ENCODE measurements at regions not wholly inside any gene's neighbourhood (a gene's known extent, or its start where the extent isn't known, plus 50 kb on each side); places are given as distances from the start of the nearest gene placed in this dataset.

DNA sequence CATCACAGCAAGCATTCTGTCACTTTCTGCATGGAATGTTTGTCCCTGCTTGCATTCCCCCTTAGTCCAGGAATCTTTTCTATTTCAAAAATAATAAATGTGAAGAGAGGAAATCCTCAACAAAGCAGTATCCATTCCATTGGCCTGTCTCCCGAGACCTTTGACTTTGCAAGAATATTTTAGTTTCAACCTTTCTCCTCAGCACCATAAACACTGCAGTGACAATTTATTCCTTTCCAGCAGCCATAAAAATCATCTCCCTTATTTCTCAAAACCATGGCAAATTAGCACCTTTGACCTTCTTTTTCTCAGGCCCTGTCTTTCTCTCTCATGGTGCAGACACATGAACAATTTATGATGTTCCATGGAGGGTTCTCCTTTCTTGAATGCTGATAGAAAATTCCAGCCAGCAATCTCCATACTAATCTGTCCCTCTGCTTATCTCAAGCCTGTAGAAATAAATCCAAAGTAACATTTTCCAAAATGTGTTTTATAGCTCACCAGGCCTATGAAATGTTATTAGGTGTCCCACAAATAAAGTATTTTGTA lies 352.1 kb upstream of the CCL2 start:
- no peak overlapping the region for H3K27ac ChIP-seq
- TF ChIP-seq, protein P1, sequence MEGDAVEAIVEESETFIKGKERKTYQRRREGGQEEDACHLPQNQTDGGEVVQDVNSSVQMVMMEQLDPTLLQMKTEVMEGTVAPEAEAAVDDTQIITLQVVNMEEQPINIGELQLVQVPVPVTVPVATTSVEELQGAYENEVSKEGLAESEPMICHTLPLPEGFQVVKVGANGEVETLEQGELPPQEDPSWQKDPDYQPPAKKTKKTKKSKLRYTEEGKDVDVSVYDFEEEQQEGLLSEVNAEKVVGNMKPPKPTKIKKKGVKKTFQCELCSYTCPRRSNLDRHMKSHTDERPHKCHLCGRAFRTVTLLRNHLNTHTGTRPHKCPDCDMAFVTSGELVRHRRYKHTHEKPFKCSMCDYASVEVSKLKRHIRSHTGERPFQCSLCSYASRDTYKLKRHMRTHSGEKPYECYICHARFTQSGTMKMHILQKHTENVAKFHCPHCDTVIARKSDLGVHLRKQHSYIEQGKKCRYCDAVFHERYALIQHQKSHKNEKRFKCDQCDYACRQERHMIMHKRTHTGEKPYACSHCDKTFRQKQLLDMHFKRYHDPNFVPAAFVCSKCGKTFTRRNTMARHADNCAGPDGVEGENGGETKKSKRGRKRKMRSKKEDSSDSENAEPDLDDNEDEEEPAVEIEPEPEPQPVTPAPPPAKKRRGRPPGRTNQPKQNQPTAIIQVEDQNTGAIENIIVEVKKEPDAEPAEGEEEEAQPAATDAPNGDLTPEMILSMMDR (conservative IDR thresholded peaks at IDR 0.05), result no peak
- TF ChIP-seq ZFX (IDR thresholded peaks at IDR 0.05), result no peak

DNA sequence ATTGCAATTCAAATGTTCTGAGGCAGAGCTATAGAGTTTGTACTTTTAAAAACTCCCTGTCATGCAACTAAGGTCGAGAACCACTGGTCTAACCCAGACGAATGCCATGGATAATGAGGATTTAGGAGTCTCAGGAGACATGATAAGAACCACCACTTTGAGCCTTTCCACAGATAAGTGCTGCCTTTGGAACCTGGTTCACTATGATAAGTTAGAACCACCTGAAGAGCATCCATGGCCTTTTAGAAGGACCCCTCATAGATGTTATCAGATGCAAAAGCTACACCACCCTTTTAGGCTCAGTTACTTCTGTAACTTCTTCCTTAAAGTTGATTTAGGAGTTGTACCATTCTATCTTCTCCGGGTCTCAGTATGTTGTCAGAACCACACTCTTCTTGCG lies 350.6 kb upstream of the CCL2 start:
- no peak for TF ChIP-seq ZFX (IDR thresholded peaks at IDR 0.05)
- TF ChIP-seq, protein P1 (conservative IDR thresholded peaks at IDR 0.05), result no peak
- H3K27ac ChIP-seq, result no peak overlapping the region

DNA sequence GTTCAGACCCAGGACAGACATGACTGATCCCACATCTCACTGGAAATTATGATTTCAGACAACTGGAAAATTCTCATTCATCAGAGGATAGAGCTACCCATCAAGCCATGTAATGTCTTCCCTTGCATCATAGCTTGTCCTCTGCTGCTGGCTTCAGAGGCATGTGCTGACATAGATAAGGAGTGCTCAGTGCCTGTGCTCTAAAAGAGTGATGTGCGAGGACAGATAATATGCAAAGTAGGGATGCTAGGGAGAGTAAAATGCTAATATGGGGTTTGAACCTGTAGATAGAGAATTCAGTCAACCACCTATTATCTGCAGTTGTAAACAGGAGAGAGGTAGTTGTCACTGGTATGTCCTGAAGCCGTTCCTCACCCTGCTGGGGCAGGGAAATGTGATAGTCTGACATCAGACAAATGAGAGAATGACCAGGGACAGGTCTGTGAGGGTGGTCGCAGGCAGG lies 349.7 kb upstream of the CCL2 start:
- TF ChIP-seq ZFX (IDR thresholded peaks at IDR 0.05), result no peak
- TF ChIP-seq, protein P1 (conservative IDR thresholded peaks at IDR 0.05), result no peak
- no peak overlapping the region for H3K27ac ChIP-seq

DNA sequence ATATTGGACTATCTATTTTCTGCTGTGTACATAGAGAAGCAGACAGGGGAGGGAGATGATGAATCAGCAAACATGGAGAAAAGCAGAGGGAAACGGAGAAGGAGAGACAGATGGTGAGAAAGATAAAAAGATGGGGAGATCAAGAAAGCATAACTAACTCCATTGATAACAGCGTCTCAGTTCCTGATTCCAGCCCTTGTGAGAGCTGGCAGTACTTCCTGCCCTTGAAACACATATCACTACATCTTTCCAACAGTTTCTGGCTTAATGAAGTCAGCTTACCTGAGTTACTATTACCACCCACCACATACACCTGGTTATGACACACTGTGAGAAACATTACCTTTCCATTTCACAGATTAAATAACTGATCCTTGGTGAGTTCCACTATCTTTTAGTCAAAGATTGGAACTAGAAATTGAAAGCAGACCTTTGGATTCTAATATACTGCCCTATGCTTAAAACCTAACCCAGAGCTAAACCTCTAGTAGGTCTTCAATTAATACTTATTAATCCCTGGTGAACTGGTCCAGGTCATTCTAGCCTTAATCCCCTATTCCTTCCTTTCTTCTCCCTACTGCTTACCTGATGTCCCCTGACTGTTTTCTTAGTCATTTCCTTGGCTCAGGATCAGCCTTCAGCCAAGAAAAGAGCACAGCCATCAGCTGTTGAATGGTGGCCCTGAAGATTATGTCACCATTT lies 346.6 kb upstream of the CCL2 start:
- TF ChIP-seq, protein P1 (conservative IDR thresholded peaks at IDR 0.05), result no peak
- no peak for TF ChIP-seq ZFX (IDR thresholded peaks at IDR 0.05)
- no peak overlapping the region for H3K27ac ChIP-seq

DNA sequence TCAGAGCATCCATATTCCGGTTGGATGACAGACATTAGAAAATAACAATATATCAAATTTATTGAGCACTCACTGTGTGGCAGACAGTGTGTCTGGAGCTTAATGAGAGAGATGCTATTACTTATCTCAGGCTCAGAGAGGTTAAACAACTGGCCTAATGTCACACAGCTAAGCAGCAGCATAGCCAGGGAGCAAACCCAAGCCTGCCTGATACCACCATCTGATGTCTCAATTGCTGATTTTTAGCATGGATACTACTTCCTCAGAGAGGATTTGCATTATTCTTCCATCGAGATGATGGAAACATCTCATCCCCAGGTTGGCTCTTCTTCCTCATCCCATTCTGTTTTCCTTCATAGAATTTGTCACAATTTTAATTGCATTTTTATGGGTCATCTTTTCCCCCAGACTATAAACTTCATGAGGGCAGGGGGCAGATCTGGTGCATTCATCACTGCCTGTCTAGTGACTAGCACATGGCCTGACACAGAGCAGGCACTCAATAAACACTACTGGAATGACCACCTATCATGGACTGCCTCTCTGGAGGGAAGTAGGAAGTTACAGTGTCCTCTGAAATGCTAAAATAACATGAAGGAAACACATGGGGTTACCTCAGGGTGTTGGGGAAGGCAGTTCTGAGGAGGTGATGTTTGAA lies 344.8 kb upstream of the CCL2 start:
- no peak overlapping the region for H3K27ac ChIP-seq
- TF ChIP-seq, protein P1 (conservative IDR thresholded peaks at IDR 0.05), result no peak
- no peak for TF ChIP-seq ZFX (IDR thresholded peaks at IDR 0.05)

DNA sequence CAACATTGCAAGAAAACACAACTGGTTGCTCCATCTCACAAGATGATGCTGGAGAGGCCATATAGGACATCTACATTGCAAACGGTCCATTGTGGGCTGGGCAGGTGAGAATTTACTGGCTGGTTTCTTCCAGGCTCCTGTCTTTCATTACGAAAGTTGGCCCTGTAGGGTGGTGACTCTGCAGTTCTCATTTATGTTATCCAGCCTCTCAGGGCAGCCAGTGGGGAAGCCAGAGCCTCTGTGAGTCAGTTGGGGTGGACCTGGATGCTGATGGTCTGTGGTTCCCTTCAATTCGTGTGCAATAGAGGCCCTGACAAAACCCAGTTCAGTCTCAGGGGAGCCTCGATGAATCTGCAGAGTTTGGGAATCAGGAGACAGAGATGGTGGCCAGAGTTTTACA lies 341.0 kb upstream of the CCL2 start:
- no peak for TF ChIP-seq ZFX (IDR thresholded peaks at IDR 0.05)
- TF ChIP-seq, protein P1 (conservative IDR thresholded peaks at IDR 0.05), result no peak
- no peak overlapping the region for H3K27ac ChIP-seq

DNA sequence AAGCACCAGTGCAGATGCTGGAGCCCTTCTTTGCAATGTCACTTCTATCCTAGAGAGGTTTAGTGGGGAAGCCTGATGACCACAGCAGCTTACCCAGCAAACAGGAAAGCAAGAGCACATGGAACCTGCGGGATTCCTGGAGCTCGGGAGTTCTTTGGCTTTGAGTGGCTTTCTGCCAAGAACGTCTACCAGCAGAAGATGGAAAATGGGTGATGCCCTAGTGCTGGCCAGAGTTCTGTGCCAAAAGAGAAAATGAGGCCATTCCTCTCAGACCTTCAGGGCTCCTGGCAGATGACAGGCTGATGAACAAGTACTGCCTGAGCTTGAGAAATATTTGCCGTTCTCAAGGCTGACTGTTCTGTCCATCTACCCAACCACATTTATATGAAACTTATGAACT lies 332.1 kb upstream of the CCL2 start:
- TF ChIP-seq, protein P1 (conservative IDR thresholded peaks at IDR 0.05), result no peak
- TF ChIP-seq ZFX (IDR thresholded peaks at IDR 0.05), result no peak
- H3K27ac ChIP-seq, result no peak overlapping the region
